Spleen (tissue), 11 donors: ENCODE measurements at regions not wholly inside any gene's neighbourhood (a gene's known extent, or its start where the extent isn't known, plus 50 kb on each side); places are given as distances from the start of the nearest gene placed in this dataset.

Experiments used
- DNase-seq: peaks from one replicate; pipeline ENCODE4 v3.0.0-alpha.2; 2020
- H3K27ac ChIP-seq, 8 donors: fragments of 200-600 bp; sonication (generic) in 7 of 8; 1 replicate in 4 of 8; 2 replicates in 4 of 8; pipeline versions ENCODE4 v1.5.0 to v1.8.0; 2016 to 2021; ENCODE audit warnings: inconsistent platforms in 4 of 8, mild to moderate bottlenecking in 4 of 8, moderate library complexity in 1 of 8
- H3K27me3 ChIP-seq, 7 donors: fragments of 200-600 bp; sonication (generic) in 6 of 7; replicated peaks in 1 of 7; 1 replicate in 4 of 7; 2 replicates in 3 of 7; pipeline versions ENCODE4 v1.5.0 to v1.8.0; 2016 to 2021; ENCODE audit warnings: inconsistent platforms in 3 of 7, mild to moderate bottlenecking in 1 of 7
- H3K36me3 ChIP-seq, 6 donors: fragments of 200-600 bp; sonication (generic) in 5 of 6; 1 replicate in 4 of 6; 2 replicates in 2 of 6; pipeline versions ENCODE4 v1.5.0 to v1.8.0; 2016 to 2021; ENCODE audit warnings: inconsistent platforms in 2 of 6
- H3K4me1 ChIP-seq, 6 donors: fragments of 200-600 bp; sonication (generic) in 5 of 6; 1 replicate in 3 of 6; 2 replicates in 3 of 6; pipeline versions ENCODE4 v1.5.0 to v1.8.0; 2016 to 2021; ENCODE audit warnings: inconsistent platforms in 3 of 6
- H3K4me3 ChIP-seq, 8 donors: fragments of 200-600 bp; sonication (generic) in 7 of 8; 1 replicate in 4 of 8; 2 replicates in 4 of 8; pipeline versions ENCODE4 v1.5.0 to v1.8.0; 2016 to 2021; ENCODE audit warnings: inconsistent platforms in 4 of 8, mild to moderate bottlenecking in 4 of 8, moderate library complexity in 2 of 8
- H3K9me3 ChIP-seq, 8 donors: fragments of 200-600 bp; sonication (generic) in 7 of 8; 1 replicate in 4 of 8; 2 replicates in 4 of 8; pipeline versions ENCODE4 v1.5.0 to v1.8.0; 2016 to 2021; ENCODE audit warnings: inconsistent platforms in 4 of 8
- POLR2A ChIP-seq, 3 donors: fragments of 450-650 bp; IDR thresholded peaks; one replicate each; pipeline ENCODE4 v1.5.1; 2017; ENCODE audit warnings: antibody characterized with exemption in 3 of 3, mild to moderate bottlenecking in 1 of 3
- POLR2AphosphoS5 ChIP-seq, 3 donors: sonication (generic); formaldehyde crosslinking; IDR thresholded peaks; one replicate each; pipeline ENCODE4 v1.5.1; 2017; ENCODE audit warnings: antibody characterized with exemption in 3 of 3
- WGBS, 5 donors: extraction: QIAGEN DNeasy Blood & Tissue Kit in 3 of 5; methylation state at CpG; one replicate each; pipeline versions ENCODE4 v1.1.5 to v1.1.7; 2013 to 2018; 5-methylcytosine and 5-hydroxymethylcytosine counted together
- intact Hi-C: fragments of 100-400 bp; cut with DNase I; formaldehyde crosslinking; loops from one replicate; pipeline ENCODE4 v1.15.0; 2023; ENCODE audit warnings: low total_unique reads
- TF ChIP-seq, protein P1 (sequence below), 11 experiments: fragments of 200-600 bp in 7 of 11; fragments of 450-650 bp in 4 of 11; sonication (generic) in 4 of 11; IDR thresholded peaks in 8 of 11; conservative IDR thresholded peaks in 3 of 11; 1 replicate in 7 of 11; 2 replicates in 4 of 11; pipeline versions ENCODE4 v1.4.0 to v1.8.0; 2016 to 2021; ENCODE audit warnings: antibody characterized with exemption in 11 of 11, inconsistent platforms in 4 of 11, mild to moderate bottlenecking in 1 of 11
- donor health status: healthy with polysubstance abuse.
- donor health status: DM: no; HTN: no; CAD: no; lungs with moderate emphysema.
- donor health status: DM: no; HTN: no; CAD: no.
- donor health status: Bipolar disorder and iron deficiency.
- donor health status: healthy.
- donor health status: DM: no; HTN: no; CAD: no.
- donor health status: DM: yes; HTN: yes; CAD: no.

DNA sequence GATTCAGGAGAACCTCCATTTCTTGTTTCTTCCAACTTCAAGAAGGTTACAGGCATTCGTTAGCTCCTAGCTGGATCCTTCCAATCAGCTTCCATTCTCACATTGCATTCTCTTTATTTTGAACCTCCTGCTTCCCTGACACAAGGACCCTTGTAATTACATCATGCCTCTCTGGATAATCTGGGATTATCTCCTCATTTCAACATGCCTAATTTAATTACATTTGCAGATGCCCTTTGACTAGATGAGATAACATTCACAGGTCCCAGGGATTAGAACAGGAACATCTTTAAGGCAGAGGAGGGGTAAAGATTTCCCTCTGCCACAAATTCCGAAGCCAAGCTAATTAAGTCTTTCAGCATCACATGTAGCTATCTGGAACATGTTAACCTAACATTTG, 753.8 kb upstream of the PCDH7 start:
- no peak overlapping the region for H3K4me3 ChIP-seq
- no peaks in the 10 kb centered on the region for H3K36me3 ChIP-seq
- no peaks in the 10 kb centered on the region for H3K27me3 ChIP-seq
- H3K9me3 ChIP-seq, result peaks cover 0 to 5% (median 0%) of the 10 kb centered on the region in 8 donors
- 52 to 84% (median 73%) methylated on average over 2 of the region's 2 CpGs for WGBS, 5 donors
- H3K27ac ChIP-seq, result no peak overlapping the region
- TF ChIP-seq POLR2A (IDR thresholded peaks at IDR 0.05), result no peak
- TF ChIP-seq, protein P1, sequence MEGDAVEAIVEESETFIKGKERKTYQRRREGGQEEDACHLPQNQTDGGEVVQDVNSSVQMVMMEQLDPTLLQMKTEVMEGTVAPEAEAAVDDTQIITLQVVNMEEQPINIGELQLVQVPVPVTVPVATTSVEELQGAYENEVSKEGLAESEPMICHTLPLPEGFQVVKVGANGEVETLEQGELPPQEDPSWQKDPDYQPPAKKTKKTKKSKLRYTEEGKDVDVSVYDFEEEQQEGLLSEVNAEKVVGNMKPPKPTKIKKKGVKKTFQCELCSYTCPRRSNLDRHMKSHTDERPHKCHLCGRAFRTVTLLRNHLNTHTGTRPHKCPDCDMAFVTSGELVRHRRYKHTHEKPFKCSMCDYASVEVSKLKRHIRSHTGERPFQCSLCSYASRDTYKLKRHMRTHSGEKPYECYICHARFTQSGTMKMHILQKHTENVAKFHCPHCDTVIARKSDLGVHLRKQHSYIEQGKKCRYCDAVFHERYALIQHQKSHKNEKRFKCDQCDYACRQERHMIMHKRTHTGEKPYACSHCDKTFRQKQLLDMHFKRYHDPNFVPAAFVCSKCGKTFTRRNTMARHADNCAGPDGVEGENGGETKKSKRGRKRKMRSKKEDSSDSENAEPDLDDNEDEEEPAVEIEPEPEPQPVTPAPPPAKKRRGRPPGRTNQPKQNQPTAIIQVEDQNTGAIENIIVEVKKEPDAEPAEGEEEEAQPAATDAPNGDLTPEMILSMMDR (IDR thresholded peaks at IDR 0.05 in 8 of 11, conservative IDR thresholded peaks at IDR 0.05 in 3 of 11), result no peak
- TF ChIP-seq POLR2AphosphoS5 (IDR thresholded peaks at IDR 0.05), result no peak
- DNase-seq, result no peak
- intact Hi-C loops, result no loop called here
- H3K4me1 ChIP-seq, result no peaks in the 10 kb centered on the region

DNA sequence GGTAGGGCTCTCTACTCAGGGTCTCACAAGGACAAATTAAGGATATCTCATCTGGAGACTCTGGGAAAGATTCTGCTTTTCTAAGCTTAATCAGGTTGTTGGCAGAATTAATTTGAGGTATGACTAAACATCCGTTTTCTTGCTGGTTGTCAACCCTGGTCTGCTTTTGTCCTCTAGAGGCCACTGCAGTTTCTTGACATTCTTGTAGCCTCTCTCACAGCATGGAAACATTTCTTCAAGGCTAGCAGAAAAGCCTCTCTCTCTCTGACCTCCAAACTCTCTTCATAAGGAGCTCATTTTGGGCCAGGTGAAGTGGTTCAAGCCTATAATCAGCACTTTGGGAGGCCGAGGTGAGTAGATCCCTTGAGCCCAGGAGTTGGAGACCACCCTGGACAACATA, 749.5 kb upstream of the PCDH7 start:
- H3K9me3 ChIP-seq, result no peaks in the 10 kb centered on the region
- WGBS, 5 donors, result 53 to 71% (median 61%) methylated on average over 2 of the region's 2 CpGs
- no peak for DNase-seq
- intact Hi-C loops, result no loop called here
- H3K4me3 ChIP-seq, result no peak overlapping the region
- no peaks in the 10 kb centered on the region for H3K36me3 ChIP-seq
- no peaks in the 10 kb centered on the region for H3K4me1 ChIP-seq
- H3K27me3 ChIP-seq, result no peaks in the 10 kb centered on the region
- TF ChIP-seq, protein P1 (IDR thresholded peaks at IDR 0.05 in 8 of 11, conservative IDR thresholded peaks at IDR 0.05 in 3 of 11), result peak in 1 of 11 experiments; percentile 16
- TF ChIP-seq POLR2A (IDR thresholded peaks at IDR 0.05), result no peak
- no peak overlapping the region for H3K27ac ChIP-seq

DNA sequence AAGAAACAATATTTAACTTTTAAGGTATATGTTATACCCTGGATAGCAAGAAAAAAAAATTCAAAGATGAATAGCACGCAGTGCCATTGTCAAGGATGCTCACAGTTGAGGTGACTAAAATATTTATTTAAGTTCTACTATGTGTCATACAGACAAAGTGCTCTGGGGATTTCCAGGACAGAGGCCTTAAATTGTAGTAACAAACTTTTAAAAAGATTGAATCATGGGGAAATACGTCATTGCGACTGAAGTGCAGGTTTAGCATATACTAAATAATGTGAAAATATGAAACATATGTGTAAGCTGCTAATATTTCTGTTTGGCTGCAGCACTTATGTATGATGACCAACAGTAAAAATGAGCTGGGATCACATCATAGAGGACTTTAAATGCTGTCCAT, 748.0 kb upstream of the PCDH7 start:
- 88 to 92% (median 89%) methylated on average over 3 of the region's 3 CpGs for WGBS, 5 donors
- Histone ChIP-seq H3K36me3 (no peaks in the 10 kb centered on the region), H3K4me3 (no peak overlapping the region), H3K9me3 (no peaks in the 10 kb centered on the region), H3K4me1 (no peaks in the 10 kb centered on the region), H3K27ac (no peak overlapping the region), H3K27me3 (no peaks in the 10 kb centered on the region)
- intact Hi-C loops, result no loop called here
- no peak for DNase-seq
- TF ChIP-seq POLR2AphosphoS5 (IDR thresholded peaks at IDR 0.05) (no peak), POLR2A (IDR thresholded peaks at IDR 0.05) (no peak)
- TF ChIP-seq, protein P1 (IDR thresholded peaks at IDR 0.05 in 8 of 11, conservative IDR thresholded peaks at IDR 0.05 in 3 of 11), result no peak

DNA sequence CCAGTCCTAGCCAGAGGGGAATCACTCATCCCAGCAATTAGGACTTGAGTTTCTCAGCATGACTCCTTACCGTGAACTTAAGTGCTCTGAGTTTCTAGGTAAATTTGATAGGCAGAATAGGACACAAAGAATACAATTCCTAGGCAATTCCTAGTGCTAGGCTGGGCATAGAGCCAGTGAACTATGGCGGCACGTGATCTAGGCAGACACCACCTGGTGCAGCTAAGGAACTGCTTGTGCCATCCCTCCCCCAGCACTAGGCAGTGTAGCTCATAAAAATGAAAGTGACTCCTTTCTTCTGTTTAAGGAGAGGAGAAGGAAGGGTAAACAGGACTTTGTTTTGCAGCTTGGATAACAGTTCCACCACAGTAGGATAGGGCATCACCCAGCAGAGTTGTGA, 736.3 kb upstream of the PCDH7 start:
- 82 to 91% (median 89%) methylated on average over 3 of the region's 3 CpGs for WGBS, 5 donors
- intact Hi-C loops, result no loop called here
- DNase-seq, result peak; percentile 17

More for the DNA sequence above, 736.3 kb upstream of the PCDH7 start:
- Histone ChIP-seq H3K27me3 (no peaks in the 10 kb centered on the region), H3K36me3 (no peaks in the 10 kb centered on the region), H3K4me1 (no peaks in the 10 kb centered on the region), H3K9me3 (peaks cover 0 to 7% (median 0%) of the 10 kb centered on the region in 8 donors), H3K4me3 (no peak overlapping the region), H3K27ac (no peak overlapping the region)
- TF ChIP-seq, protein P1 (IDR thresholded peaks at IDR 0.05 in 8 of 11, conservative IDR thresholded peaks at IDR 0.05 in 3 of 11), result no peak
- no peak for TF ChIP-seq POLR2A (IDR thresholded peaks at IDR 0.05)
- TF ChIP-seq POLR2AphosphoS5 (IDR thresholded peaks at IDR 0.05), result no peak
